Panc1 (cell line): ENCODE measurements at regions not wholly inside any gene's neighbourhood (a gene's known extent, or its start where the extent isn't known, plus 50 kb on each side); places are given as distances from the start of the nearest gene placed in this dataset.

Source experiments
- ATAC-seq: fragments of 200-7000 bp; cut with Tn5 transposase; 2 replicates; pipeline ENCODE4 v1.9.1; 2020; ENCODE audit warnings: mild to moderate bottlenecking, moderate library complexity
- BruUV-seq: library from RNA; stranded (reverse); fragments of 400-500 nt; replicated peaks from 2 replicates; lab custom pipeline; 2021; lab: Mats Ljungman, UMichigan
- CTCF ChIA-PET: fragments of 300-600 bp; sonication (Branson Sonifier 250); formaldehyde crosslinking; loops from one replicate; lab custom pipeline; 2022; ENCODE audit warnings: antibody characterized with exemption; lab: Charles Lee
- POLR2A ChIA-PET: fragments of 300-600 bp; sonication (Branson Sonifier 250); formaldehyde crosslinking; loops from one replicate; lab custom pipeline; 2022; ENCODE audit warnings: antibody characterized with exemption; lab: Charles Lee
- DNase-seq: peaks from one replicate; pipeline ENCODE4 v3.0.0-alpha.2; 2010; ENCODE audit warnings: low read depth, low spot score
- H3K27ac ChIP-seq: 2 replicates; pipeline ENCODE4 v1.5.1; 2011; ENCODE audit warnings: mild to moderate bottlenecking, low read length, inconsistent platforms
- H3K27me3 ChIP-seq: fragments of 200-500 bp; sonication (Bioruptor generic); 2 replicates; pipeline ENCODE4 v1.6.0; 2014; ENCODE audit warnings: low read length, inconsistent platforms; ENCODE audit not compliant: control insufficient read depth, insufficient read depth
- H3K36me3 ChIP-seq: fragments of 200-500 bp; sonication (Bioruptor generic); 2 replicates; pipeline ENCODE4 v1.5.1; 2014; ENCODE audit warnings: inconsistent platforms, mild to moderate bottlenecking, low read length, moderate library complexity; ENCODE audit not compliant: control insufficient read depth, insufficient read depth
- H3K4me1 ChIP-seq: 2 replicates; pipeline ENCODE4 v1.5.1; 2011; ENCODE audit warnings: inconsistent platforms, mild to moderate bottlenecking, low read length, moderate library complexity; ENCODE audit not compliant: control insufficient read depth, insufficient read depth
- H3K4me3 ChIP-seq, 2 experiments: 2 replicates each; pipeline ENCODE4 v1.5.1; 2011 to 2012; ENCODE audit warnings: low read depth in 2 of 2, low read length in 2 of 2, mild to moderate bottlenecking in 2 of 2, inconsistent platforms in 1 of 2, moderate library complexity in 1 of 2
- H3K9me3 ChIP-seq: fragments of 200-500 bp; sonication (Bioruptor generic); 2 replicates; pipeline ENCODE4 v1.5.1; 2014; ENCODE audit warnings: low read depth, mild to moderate bottlenecking, inconsistent platforms, low read length, moderate library complexity; ENCODE audit not compliant: control insufficient read depth, insufficient read depth
- POLR2AphosphoS5 ChIP-seq: IDR thresholded peaks from 2 replicates; pipeline ENCODE4 v1.6.1; 2012; ENCODE audit warnings: mild to moderate bottlenecking, low read depth, low read length, moderate library complexity
- SIN3A ChIP-seq: IDR thresholded peaks from 2 replicates; pipeline ENCODE4 v1.6.1; 2012; ENCODE audit warnings: low read depth, mild to moderate bottlenecking, low read length, moderate library complexity, borderline replicate concordance; ENCODE audit not compliant: insufficient read depth
- TCF7L2 ChIP-seq: IDR thresholded peaks from 2 replicates; pipeline ENCODE4 v1.6.1; 2011; ENCODE audit warnings: mild to moderate bottlenecking, low read depth, low read length, inconsistent platforms
- in situ Hi-C: cut with HindIII; loops from 2 replicates; pipeline ENCODE4 v1.10.0; 2016; ENCODE audit warnings: low sequenced_read_pairs, low pct_unique_long_range_greater_than_20kb
- intact Hi-C: fragments of 100-400 bp; cut with micrococcal nuclease; formaldehyde crosslinking; loops from one replicate; pipeline ENCODE4 v1.10.0; 2022; ENCODE audit not compliant: unreplicated experiment
- TF ChIP-seq, protein P1 (sequence below), 2 experiments: IDR thresholded peaks; 2 replicates each; pipeline ENCODE4 v1.6.1; 2011 to 2012; ENCODE audit warnings: low read depth in 2 of 2, control low read depth in 1 of 2, low read length in 1 of 2, mild to moderate bottlenecking in 1 of 2, moderate library complexity in 1 of 2; ENCODE audit not compliant: insufficient read depth in 1 of 2
- TF ChIP-seq, protein P2 (sequence below): fragments of 450-650 bp; IDR thresholded peaks from 2 replicates; pipeline ENCODE4 v1.5.1; 2017; ENCODE audit warnings: mild to moderate bottlenecking

GRCh38 chr2:2726163-2726562, 395.1 kb upstream of the MYT1L start:
- in situ Hi-C loops, result no loop called here

GRCh38 chr2:2723064-2723463, 392.0 kb upstream of the MYT1L start:
- ChIA-PET POLR2A (no interaction called here), CTCF (no interaction called here)
- intact Hi-C loops (no loop called here), in situ Hi-C loops (no loop called here)
- peaks cover 5% of the 10 kb centered on the region for H3K27me3 ChIP-seq
- no peaks in the 10 kb centered on the region for H3K4me1 ChIP-seq
- TF ChIP-seq SIN3A, result no peak
- TF ChIP-seq, protein P1, sequence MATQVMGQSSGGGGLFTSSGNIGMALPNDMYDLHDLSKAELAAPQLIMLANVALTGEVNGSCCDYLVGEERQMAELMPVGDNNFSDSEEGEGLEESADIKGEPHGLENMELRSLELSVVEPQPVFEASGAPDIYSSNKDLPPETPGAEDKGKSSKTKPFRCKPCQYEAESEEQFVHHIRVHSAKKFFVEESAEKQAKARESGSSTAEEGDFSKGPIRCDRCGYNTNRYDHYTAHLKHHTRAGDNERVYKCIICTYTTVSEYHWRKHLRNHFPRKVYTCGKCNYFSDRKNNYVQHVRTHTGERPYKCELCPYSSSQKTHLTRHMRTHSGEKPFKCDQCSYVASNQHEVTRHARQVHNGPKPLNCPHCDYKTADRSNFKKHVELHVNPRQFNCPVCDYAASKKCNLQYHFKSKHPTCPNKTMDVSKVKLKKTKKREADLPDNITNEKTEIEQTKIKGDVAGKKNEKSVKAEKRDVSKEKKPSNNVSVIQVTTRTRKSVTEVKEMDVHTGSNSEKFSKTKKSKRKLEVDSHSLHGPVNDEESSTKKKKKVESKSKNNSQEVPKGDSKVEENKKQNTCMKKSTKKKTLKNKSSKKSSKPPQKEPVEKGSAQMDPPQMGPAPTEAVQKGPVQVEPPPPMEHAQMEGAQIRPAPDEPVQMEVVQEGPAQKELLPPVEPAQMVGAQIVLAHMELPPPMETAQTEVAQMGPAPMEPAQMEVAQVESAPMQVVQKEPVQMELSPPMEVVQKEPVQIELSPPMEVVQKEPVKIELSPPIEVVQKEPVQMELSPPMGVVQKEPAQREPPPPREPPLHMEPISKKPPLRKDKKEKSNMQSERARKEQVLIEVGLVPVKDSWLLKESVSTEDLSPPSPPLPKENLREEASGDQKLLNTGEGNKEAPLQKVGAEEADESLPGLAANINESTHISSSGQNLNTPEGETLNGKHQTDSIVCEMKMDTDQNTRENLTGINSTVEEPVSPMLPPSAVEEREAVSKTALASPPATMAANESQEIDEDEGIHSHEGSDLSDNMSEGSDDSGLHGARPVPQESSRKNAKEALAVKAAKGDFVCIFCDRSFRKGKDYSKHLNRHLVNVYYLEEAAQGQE (IDR thresholded peaks at IDR 0.05; ENCODE audit: insufficient read depth in 1 of 2, low read depth in 2 of 2, low read length in 1 of 2), result no peak
- TF ChIP-seq TCF7L2, result no peak
- TF ChIP-seq POLR2AphosphoS5, result no peak
- TF ChIP-seq, protein P2, sequence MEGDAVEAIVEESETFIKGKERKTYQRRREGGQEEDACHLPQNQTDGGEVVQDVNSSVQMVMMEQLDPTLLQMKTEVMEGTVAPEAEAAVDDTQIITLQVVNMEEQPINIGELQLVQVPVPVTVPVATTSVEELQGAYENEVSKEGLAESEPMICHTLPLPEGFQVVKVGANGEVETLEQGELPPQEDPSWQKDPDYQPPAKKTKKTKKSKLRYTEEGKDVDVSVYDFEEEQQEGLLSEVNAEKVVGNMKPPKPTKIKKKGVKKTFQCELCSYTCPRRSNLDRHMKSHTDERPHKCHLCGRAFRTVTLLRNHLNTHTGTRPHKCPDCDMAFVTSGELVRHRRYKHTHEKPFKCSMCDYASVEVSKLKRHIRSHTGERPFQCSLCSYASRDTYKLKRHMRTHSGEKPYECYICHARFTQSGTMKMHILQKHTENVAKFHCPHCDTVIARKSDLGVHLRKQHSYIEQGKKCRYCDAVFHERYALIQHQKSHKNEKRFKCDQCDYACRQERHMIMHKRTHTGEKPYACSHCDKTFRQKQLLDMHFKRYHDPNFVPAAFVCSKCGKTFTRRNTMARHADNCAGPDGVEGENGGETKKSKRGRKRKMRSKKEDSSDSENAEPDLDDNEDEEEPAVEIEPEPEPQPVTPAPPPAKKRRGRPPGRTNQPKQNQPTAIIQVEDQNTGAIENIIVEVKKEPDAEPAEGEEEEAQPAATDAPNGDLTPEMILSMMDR, result no peak
- no peaks in the 10 kb centered on the region for H3K36me3 ChIP-seq
- no peak for ATAC-seq
- no peak overlapping the region for H3K27ac ChIP-seq
- H3K4me3 ChIP-seq, result no peak overlapping the region
- no peaks in the 10 kb centered on the region for H3K9me3 ChIP-seq
- BruUV-seq, result no TSS peak
- no peak for DNase-seq

More at GRCh38 chr2:2726163-2726562, 395.1 kb upstream of the MYT1L start:
- no peaks in the 10 kb centered on the region for H3K4me1 ChIP-seq
- no TSS peak for BruUV-seq
- intact Hi-C loops, result no loop called here
- TF ChIP-seq POLR2AphosphoS5, result no peak
- no peak for TF ChIP-seq TCF7L2
- no peak for TF ChIP-seq SIN3A
- TF ChIP-seq, protein P2, result no peak
- TF ChIP-seq, protein P1 (IDR thresholded peaks at IDR 0.05; ENCODE audit: insufficient read depth in 1 of 2, low read depth in 2 of 2, low read length in 1 of 2), result no peak
- DNase-seq (no peak), ATAC-seq (no peak)
- H3K27ac ChIP-seq, result no peak overlapping the region
- no peaks in the 10 kb centered on the region; the same call in 1 of the 2 replicates for H3K27me3 ChIP-seq
- POLR2A ChIA-PET, result no interaction called here
- H3K9me3 ChIP-seq, result no peaks in the 10 kb centered on the region
- CTCF ChIA-PET, result no interaction called here
- H3K4me3 ChIP-seq, result no peak overlapping the region
- H3K36me3 ChIP-seq, result no peaks in the 10 kb centered on the region
